Neural cell (in vitro differentiated cells): ENCODE measurements at regions not wholly inside any gene's neighbourhood (a gene's known extent, or its start where the extent isn't known, plus 50 kb on each side); places are given as distances from the start of the nearest gene placed in this dataset.

Experiments used
- H2AFZ ChIP-seq: fragments of 200-600, 300-800 bp; sonication (generic), shearing (Covaris generic); 2 replicates; pipeline ENCODE4 v1.6.0; 2014; ENCODE audit warnings: low read depth, mild to moderate bottlenecking, antibody characterized with exemption, low read length, moderate library complexity
- H3F3A ChIP-seq: fragments of 200-600 bp; shearing (Covaris generic); 2 replicates; pipeline ENCODE4 v1.6.1; 2016; ENCODE audit warnings: mild to moderate bottlenecking, moderate library complexity, mixed read lengths, antibody characterized with exemption, low read length; ENCODE audit not compliant: insufficient read depth, poor library complexity, severe bottlenecking
- H3K27ac ChIP-seq: fragments of 200-600, 300-800 bp; sonication (generic), shearing (Covaris generic); 2 replicates; pipeline ENCODE4 v1.5.1; 2014; ENCODE audit warnings: mild to moderate bottlenecking, low read length, moderate library complexity
- H3K27me3 ChIP-seq: fragments of 300-800, 200-600 bp; sonication (generic), shearing (Covaris generic); 2 replicates; pipeline ENCODE4 v1.6.0; 2014; ENCODE audit warnings: mild to moderate bottlenecking, low read depth, low read length, moderate library complexity; ENCODE audit not compliant: insufficient read depth
- H3K36me3 ChIP-seq: fragments of 300-800, 200-600 bp; sonication (generic), shearing (Covaris generic); 2 replicates; pipeline ENCODE4 v1.5.1; 2014; ENCODE audit warnings: mild to moderate bottlenecking, antibody characterized with exemption, low read length, moderate library complexity; ENCODE audit not compliant: insufficient read depth
- H3K4me2 ChIP-seq: fragments of 300-800, 200-600 bp; sonication (generic), shearing (Covaris generic); 2 replicates; pipeline ENCODE4 v1.6.0; 2014; ENCODE audit warnings: mild to moderate bottlenecking, low read length
- H3K4me3 ChIP-seq: fragments of 300-800, 200-600 bp; sonication (generic), shearing (Covaris generic); 2 replicates; pipeline ENCODE4 v1.5.1; 2014; ENCODE audit warnings: mild to moderate bottlenecking, low read length, moderate library complexity
- H3K79me2 ChIP-seq: fragments of 200-600 bp; shearing (Covaris generic); replicated peaks from 2 replicates; pipeline ENCODE4 v1.6.0; 2014; ENCODE audit warnings: mild to moderate bottlenecking, low read length, moderate library complexity; ENCODE audit not compliant: insufficient read depth
- H3K9ac ChIP-seq: fragments of 300-800, 200-600 bp; sonication (generic), shearing (Covaris generic); 2 replicates; pipeline ENCODE4 v1.6.1; 2016; ENCODE audit warnings: mild to moderate bottlenecking, low read length, mixed read lengths
- H3K9me2 ChIP-seq: fragments of 200-600 bp; shearing (Covaris generic); 2 replicates; pipeline ENCODE4 v1.6.1; 2016; ENCODE audit warnings: mild to moderate bottlenecking, low read length, mixed read lengths; ENCODE audit not compliant: insufficient read depth
- H3K9me3 ChIP-seq: fragments of 200-600, 300-800 bp; sonication (generic), shearing (Covaris generic); 2 replicates; pipeline ENCODE4 v1.6.1; 2016; ENCODE audit warnings: mild to moderate bottlenecking, mixed run types, low read length, moderate library complexity, mixed read lengths
- H4K20me1 ChIP-seq: fragments of 200-600 bp; shearing (Covaris generic); 2 replicates; pipeline ENCODE4 v1.6.1; 2016; ENCODE audit warnings: mild to moderate bottlenecking, mixed run types; ENCODE audit not compliant: insufficient read depth
- CTCF ChIP-seq: fragments of 450-650 bp; IDR thresholded peaks from 2 replicates; pipeline ENCODE4 v1.5.1; 2014; ENCODE audit warnings: antibody characterized with exemption, mild to moderate bottlenecking, moderate library complexity; ENCODE audit not compliant: poor library complexity, severe bottlenecking
- EP300 ChIP-seq: fragments of 450-650 bp; conservative IDR thresholded peaks from 2 replicates; pipeline ENCODE4 v1.6.1; 2014; ENCODE audit warnings: antibody characterized with exemption, mild to moderate bottlenecking, moderate library complexity; ENCODE audit not compliant: poor library complexity, severe bottlenecking
- EZH2 ChIP-seq: fragments of 200-600, 300-800 bp; shearing (Covaris generic), sonication (generic); IDR thresholded peaks from 2 replicates; pipeline ENCODE4 v1.6.1; 2014; ENCODE audit warnings: antibody characterized with exemption, low read length, borderline replicate concordance, mild to moderate bottlenecking; ENCODE audit not compliant: insufficient read depth, poor library complexity, severe bottlenecking
- MXI1 ChIP-seq: fragments of 450-650 bp; conservative IDR thresholded peaks from 2 replicates; pipeline ENCODE4 v1.6.1; 2014; ENCODE audit warnings: antibody characterized with exemption, mild to moderate bottlenecking; ENCODE audit not compliant: poor library complexity, severe bottlenecking
- POLR2AphosphoS5 ChIP-seq: IDR thresholded peaks from 2 replicates; pipeline ENCODE4 v1.6.1; 2012
- RAD21 ChIP-seq: fragments of 450-650 bp; conservative IDR thresholded peaks from 2 replicates; pipeline ENCODE4 v1.6.1; 2014; ENCODE audit warnings: antibody characterized with exemption, mild to moderate bottlenecking, moderate library complexity
- SMC3 ChIP-seq: fragments of 450-650 bp; conservative IDR thresholded peaks from 2 replicates; pipeline ENCODE4 v1.6.1; 2014; ENCODE audit warnings: antibody characterized with exemption, mild to moderate bottlenecking, moderate library complexity; ENCODE audit not compliant: poor library complexity
- TAF1 ChIP-seq: IDR thresholded peaks from 2 replicates; pipeline ENCODE4 v1.6.1; 2012; ENCODE audit warnings: low read depth
- TF ChIP-seq, protein P1 (sequence below): IDR thresholded peaks from 2 replicates; pipeline ENCODE4 v1.6.1; 2012; ENCODE audit warnings: borderline replicate concordance

- H2AFZ ChIP-seq, result no peak overlapping the region
Observed at GRCh38 chr5:19314840-19315239, 673.2 kb downstream of the CDH18 start.

GRCh38 chr5:19319252-19319651 is 668.7 kb downstream of the CDH18 start:
- Histone ChIP-seq H3K9me2 (no peaks in the 10 kb centered on the region), H3K36me3 (no peaks in the 10 kb centered on the region), H3K27me3 (no peaks in the 10 kb centered on the region), H3K4me2 (no peak overlapping the region), H3F3A (peaks cover 3% of the 10 kb centered on the region), H3K9me3 (no peaks in the 10 kb centered on the region), H3K9ac (no peak overlapping the region), H2AFZ (no peak overlapping the region), H3K27ac (no peak overlapping the region), H3K4me3 (no peak overlapping the region), H3K79me2 (no peaks in the 10 kb centered on the region), H4K20me1 (no peaks in the 10 kb centered on the region)
- TF ChIP-seq CTCF (no peak), EZH2 (no peak), EP300 (no peak), MXI1 (no peak), POLR2AphosphoS5 (no peak), SMC3 (no peak), TAF1 (no peak), RAD21 (no peak)
- TF ChIP-seq, protein P1, sequence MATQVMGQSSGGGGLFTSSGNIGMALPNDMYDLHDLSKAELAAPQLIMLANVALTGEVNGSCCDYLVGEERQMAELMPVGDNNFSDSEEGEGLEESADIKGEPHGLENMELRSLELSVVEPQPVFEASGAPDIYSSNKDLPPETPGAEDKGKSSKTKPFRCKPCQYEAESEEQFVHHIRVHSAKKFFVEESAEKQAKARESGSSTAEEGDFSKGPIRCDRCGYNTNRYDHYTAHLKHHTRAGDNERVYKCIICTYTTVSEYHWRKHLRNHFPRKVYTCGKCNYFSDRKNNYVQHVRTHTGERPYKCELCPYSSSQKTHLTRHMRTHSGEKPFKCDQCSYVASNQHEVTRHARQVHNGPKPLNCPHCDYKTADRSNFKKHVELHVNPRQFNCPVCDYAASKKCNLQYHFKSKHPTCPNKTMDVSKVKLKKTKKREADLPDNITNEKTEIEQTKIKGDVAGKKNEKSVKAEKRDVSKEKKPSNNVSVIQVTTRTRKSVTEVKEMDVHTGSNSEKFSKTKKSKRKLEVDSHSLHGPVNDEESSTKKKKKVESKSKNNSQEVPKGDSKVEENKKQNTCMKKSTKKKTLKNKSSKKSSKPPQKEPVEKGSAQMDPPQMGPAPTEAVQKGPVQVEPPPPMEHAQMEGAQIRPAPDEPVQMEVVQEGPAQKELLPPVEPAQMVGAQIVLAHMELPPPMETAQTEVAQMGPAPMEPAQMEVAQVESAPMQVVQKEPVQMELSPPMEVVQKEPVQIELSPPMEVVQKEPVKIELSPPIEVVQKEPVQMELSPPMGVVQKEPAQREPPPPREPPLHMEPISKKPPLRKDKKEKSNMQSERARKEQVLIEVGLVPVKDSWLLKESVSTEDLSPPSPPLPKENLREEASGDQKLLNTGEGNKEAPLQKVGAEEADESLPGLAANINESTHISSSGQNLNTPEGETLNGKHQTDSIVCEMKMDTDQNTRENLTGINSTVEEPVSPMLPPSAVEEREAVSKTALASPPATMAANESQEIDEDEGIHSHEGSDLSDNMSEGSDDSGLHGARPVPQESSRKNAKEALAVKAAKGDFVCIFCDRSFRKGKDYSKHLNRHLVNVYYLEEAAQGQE, result no peak

More at GRCh38 chr5:19314840-19315239, 673.2 kb downstream of the CDH18 start:
- H3K4me2 ChIP-seq, result no peak overlapping the region
- no peaks in the 10 kb centered on the region for H3F3A ChIP-seq
- H3K27me3 ChIP-seq, result no peaks in the 10 kb centered on the region
- H3K27ac ChIP-seq, result no peak overlapping the region
- TF ChIP-seq, protein P1, result no peak
- no peak for TF ChIP-seq POLR2AphosphoS5
- TF ChIP-seq EP300, result no peak
- no peak for TF ChIP-seq EZH2
- TF ChIP-seq MXI1, result no peak
- TF ChIP-seq CTCF, result no peak
- no peak for TF ChIP-seq RAD21
- no peak for TF ChIP-seq SMC3
- H4K20me1 ChIP-seq, result no peaks in the 10 kb centered on the region
- H3K9me2 ChIP-seq, result no peaks in the 10 kb centered on the region
- H3K9ac ChIP-seq, result no peak overlapping the region
- no peaks in the 10 kb centered on the region for H3K9me3 ChIP-seq
- no peaks in the 10 kb centered on the region for H3K79me2 ChIP-seq
- H3K4me3 ChIP-seq, result no peak overlapping the region
- H3K36me3 ChIP-seq, result no peaks in the 10 kb centered on the region
